HEK293 (cell line): ENCODE measurements at regions not wholly inside any gene's neighbourhood (a gene's known extent, or its start where the extent isn't known, plus 50 kb on each side); places are given as distances from the start of the nearest gene placed in this dataset.

Experiments
- CTCF ChIP-seq: fragments of 450-650 bp; formaldehyde crosslinking; IDR thresholded peaks from 2 replicates; pipeline ENCODE4 v1.5.1; 2016; ENCODE audit warnings: missing biosample characterization, missing genetic modification characterization
- HOXA7 ChIP-seq: sonication (generic); formaldehyde crosslinking; IDR thresholded peaks from 2 replicates; pipeline ENCODE4 v1.8.1; 2022; ENCODE audit warnings: missing genetic modification reagents, borderline replicate concordance
- YY2 ChIP-seq: fragments of 450-650 bp; formaldehyde crosslinking; IDR thresholded peaks from 2 replicates; pipeline ENCODE4 v1.5.1; 2016; ENCODE audit warnings: missing biosample characterization, missing genetic modification characterization
- ZNF184 ChIP-seq: fragments of 450-650 bp; IDR thresholded peaks from 2 replicates; pipeline ENCODE4 v1.5.1; 2018; ENCODE audit warnings: missing biosample characterization, mild to moderate bottlenecking, missing genetic modification characterization
- ZNF558 ChIP-seq: fragments of 450-650 bp; formaldehyde crosslinking; IDR thresholded peaks from 2 replicates; pipeline ENCODE4 v1.5.1; 2016; ENCODE audit warnings: missing biosample characterization, missing genetic modification characterization
- TF ChIP-seq, protein P1 (sequence below): fragments of 450-650 bp; IDR thresholded peaks from 2 replicates; pipeline ENCODE4 v1.5.1; 2018; ENCODE audit warnings: missing biosample characterization, mild to moderate bottlenecking, missing genetic modification characterization

DNA sequence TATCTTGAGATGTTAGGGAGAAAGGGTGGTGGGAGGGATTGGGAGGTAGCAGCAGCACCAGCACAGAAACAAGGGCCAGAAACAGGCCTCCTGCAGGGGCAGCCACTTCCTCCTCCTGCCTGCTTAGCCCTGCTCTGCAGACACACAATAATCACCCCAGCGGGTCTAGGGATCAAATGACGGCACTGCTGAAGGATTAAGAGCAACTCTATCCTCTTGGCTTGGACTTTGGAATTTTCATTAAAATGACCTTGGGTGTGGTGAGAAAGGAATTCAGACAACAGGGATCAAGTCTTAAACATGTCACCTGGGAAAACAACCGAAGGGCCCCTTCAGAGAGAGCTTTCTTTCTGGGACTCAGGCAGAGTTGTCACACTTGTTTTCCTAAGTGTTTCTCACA, 353.4 kb downstream of the SPRY1 start:
- TF ChIP-seq CTCF (tag by site-specific recombination) (no peak), ZNF558 (tag by site-specific recombination) (no peak), YY2 (tag by site-specific recombination) (no peak), HOXA7 (no peak), ZNF184 (tag by site-specific recombination) (no peak)
- TF ChIP-seq, protein P1, sequence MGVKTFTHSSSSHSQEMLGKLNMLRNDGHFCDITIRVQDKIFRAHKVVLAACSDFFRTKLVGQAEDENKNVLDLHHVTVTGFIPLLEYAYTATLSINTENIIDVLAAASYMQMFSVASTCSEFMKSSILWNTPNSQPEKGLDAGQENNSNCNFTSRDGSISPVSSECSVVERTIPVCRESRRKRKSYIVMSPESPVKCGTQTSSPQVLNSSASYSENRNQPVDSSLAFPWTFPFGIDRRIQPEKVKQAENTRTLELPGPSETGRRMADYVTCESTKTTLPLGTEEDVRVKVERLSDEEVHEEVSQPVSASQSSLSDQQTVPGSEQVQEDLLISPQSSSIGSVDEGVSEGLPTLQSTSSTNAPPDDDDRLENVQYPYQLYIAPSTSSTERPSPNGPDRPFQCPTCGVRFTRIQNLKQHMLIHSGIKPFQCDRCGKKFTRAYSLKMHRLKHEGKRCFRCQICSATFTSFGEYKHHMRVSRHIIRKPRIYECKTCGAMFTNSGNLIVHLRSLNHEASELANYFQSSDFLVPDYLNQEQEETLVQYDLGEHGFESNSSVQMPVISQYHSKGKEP (tag by site-specific recombination), result no peak
